HEK293 (cell line): ENCODE measurements at regions not wholly inside any gene's neighbourhood (a gene's known extent, or its start where the extent isn't known, plus 50 kb on each side); places are given as distances from the start of the nearest gene placed in this dataset.

ENCODE experiments used
- BCL11A ChIP-seq: fragments of 450-650 bp; formaldehyde crosslinking; IDR thresholded peaks from 2 replicates; pipeline ENCODE4 v1.5.1; 2016; ENCODE audit warnings: low read depth, missing biosample characterization, missing genetic modification characterization
- CTCF ChIP-seq: fragments of 450-650 bp; formaldehyde crosslinking; IDR thresholded peaks from 2 replicates; pipeline ENCODE4 v1.5.1; 2016; ENCODE audit warnings: missing biosample characterization, missing genetic modification characterization
- GLIS2 ChIP-seq: fragments of 450-650 bp; formaldehyde crosslinking; IDR thresholded peaks from 2 replicates; pipeline ENCODE4 v1.5.1; 2016; ENCODE audit warnings: missing biosample characterization, missing genetic modification characterization
- MZF1 ChIP-seq: fragments of 450-650 bp; formaldehyde crosslinking; IDR thresholded peaks from 2 replicates; pipeline ENCODE4 v1.5.1; 2017; ENCODE audit warnings: missing biosample characterization, missing genetic modification characterization, borderline replicate concordance
- REST ChIP-seq: fragments of 450-650 bp; formaldehyde crosslinking; IDR thresholded peaks from 2 replicates; pipeline ENCODE4 v1.5.1; 2016; ENCODE audit warnings: missing biosample characterization, missing genetic modification characterization
- TSHZ1 ChIP-seq: fragments of 450-650 bp; formaldehyde crosslinking; IDR thresholded peaks from 2 replicates; pipeline ENCODE4 v1.5.1; 2016; ENCODE audit warnings: missing biosample characterization, missing genetic modification characterization, borderline replicate concordance
- YY1 ChIP-seq: fragments of 450-650 bp; formaldehyde crosslinking; IDR thresholded peaks from 2 replicates; pipeline ENCODE4 v1.5.1; 2018; ENCODE audit warnings: missing biosample characterization, missing genetic modification characterization
- ZBTB44 ChIP-seq: fragments of 450-650 bp; IDR thresholded peaks from 2 replicates; pipeline ENCODE4 v1.5.1; 2018; ENCODE audit warnings: missing biosample characterization, mild to moderate bottlenecking, missing genetic modification characterization
- ZBTB6 ChIP-seq: fragments of 450-650 bp; formaldehyde crosslinking; IDR thresholded peaks from 2 replicates; pipeline ENCODE4 v1.5.1; 2017; ENCODE audit warnings: missing biosample characterization, missing genetic modification characterization
- ZNF138 ChIP-seq: fragments of 450-650 bp; formaldehyde crosslinking; IDR thresholded peaks from 2 replicates; pipeline ENCODE4 v1.5.1; 2016; ENCODE audit warnings: missing biosample characterization, missing genetic modification characterization, borderline replicate concordance
- ZNF16 ChIP-seq: fragments of 450-650 bp; formaldehyde crosslinking; IDR thresholded peaks from 2 replicates; pipeline ENCODE4 v1.5.1; 2016; ENCODE audit warnings: low read depth, missing biosample characterization, missing genetic modification characterization
- ZNF18 ChIP-seq: fragments of 450-650 bp; formaldehyde crosslinking; IDR thresholded peaks from 2 replicates; pipeline ENCODE4 v1.5.1; 2016; ENCODE audit warnings: missing biosample characterization, missing genetic modification characterization
- ZNF777 ChIP-seq: fragments of 450-650 bp; formaldehyde crosslinking; IDR thresholded peaks from 2 replicates; pipeline ENCODE4 v1.5.1; 2017; ENCODE audit warnings: missing biosample characterization, missing genetic modification characterization, borderline replicate concordance

GRCh38 chr20:22745194-22745500, 160.8 kb upstream of the FOXA2 start:
- no peak for TF ChIP-seq CTCF (tag by site-specific recombination)
- no peak for TF ChIP-seq BCL11A (tag by site-specific recombination)
- TF ChIP-seq ZNF138 (tag by site-specific recombination): no peak
- no peak for TF ChIP-seq MZF1 (tag by site-specific recombination)
- no peak for TF ChIP-seq ZNF18
- TF ChIP-seq ZNF777 (tag by site-specific recombination): no peak
- no peak for TF ChIP-seq ZBTB6 (tag by site-specific recombination)
- TF ChIP-seq ZNF16 (tag by site-specific recombination): no peak
- no peak for TF ChIP-seq GLIS2 (tag by site-specific recombination)
- no peak for TF ChIP-seq ZBTB44 (tag by site-specific recombination)
- TF ChIP-seq REST: no peak
- TF ChIP-seq TSHZ1 (tag by site-specific recombination): no peak
- TF ChIP-seq YY1: no peak
